ENCODE measurements at regions not wholly inside any gene's neighbourhood (a gene's known extent, or its start where the extent isn't known, plus 50 kb on each side); places are given as distances from the start of the nearest gene placed in this dataset.

- no peak for DNase-seq
Measured at GRCh38 chr10:78873413-78873812, 195.4 kb upstream of the ZMIZ1 start.

DNA sequence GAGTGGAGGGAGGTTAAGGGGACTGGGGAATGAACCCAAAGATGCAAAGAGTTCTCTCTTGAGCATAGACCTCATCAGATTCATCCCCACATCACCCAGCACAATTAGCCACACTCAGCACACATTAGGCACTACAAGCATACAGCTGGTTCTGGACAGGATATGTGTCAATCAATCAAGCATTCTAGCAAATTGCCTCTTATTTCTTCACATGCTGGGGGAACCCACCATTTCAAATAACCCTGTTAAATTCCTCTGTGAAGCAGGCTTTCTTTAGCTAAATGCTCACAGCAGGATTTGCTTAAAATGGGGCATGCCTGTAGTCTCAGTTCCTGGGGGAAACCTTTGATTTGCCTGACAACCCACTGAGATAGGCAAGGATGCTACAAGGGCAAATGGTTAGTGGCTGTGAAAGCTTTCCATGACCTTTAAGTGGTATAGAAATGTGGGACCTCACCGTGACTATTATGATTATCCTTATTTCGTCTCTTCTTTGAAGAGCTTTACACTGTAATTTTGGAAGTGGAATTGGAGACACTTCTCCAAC lies 193.4 kb upstream of the ZMIZ1 start:
- peak; percentile 75 for DNase-seq

DNA sequence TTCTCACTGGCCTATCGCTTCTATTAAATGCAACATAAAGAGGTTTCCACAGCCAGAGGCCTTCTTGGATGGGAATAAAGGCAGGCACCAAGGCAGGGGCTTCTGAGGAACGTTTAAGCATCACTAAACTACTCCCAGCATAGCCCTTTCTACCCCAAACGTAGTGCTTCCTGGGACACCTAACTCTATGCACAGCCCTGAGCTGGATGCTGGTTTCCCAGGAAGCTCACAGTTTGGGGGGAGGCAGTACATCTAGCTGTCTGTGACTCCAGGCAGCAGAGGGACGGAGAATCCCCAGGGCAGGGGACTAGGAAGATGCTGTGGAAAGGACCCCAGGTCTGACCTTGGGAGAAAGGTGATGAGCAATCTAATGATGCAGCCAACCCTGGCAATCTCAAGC lies 192.8 kb upstream of the ZMIZ1 start:
- DNase-seq, result no peak

GRCh38 chr10:78876449-78876848 lies 192.3 kb upstream of the ZMIZ1 start:
- DNase-seq, result no peak

- no peak for DNase-seq
Measured at GRCh38 chr10:78879621-78880020, 189.1 kb upstream of the ZMIZ1 start.

- DNase-seq, result no peak
Measured at GRCh38 chr10:78886129-78886528, 182.6 kb upstream of the ZMIZ1 start.

DNA sequence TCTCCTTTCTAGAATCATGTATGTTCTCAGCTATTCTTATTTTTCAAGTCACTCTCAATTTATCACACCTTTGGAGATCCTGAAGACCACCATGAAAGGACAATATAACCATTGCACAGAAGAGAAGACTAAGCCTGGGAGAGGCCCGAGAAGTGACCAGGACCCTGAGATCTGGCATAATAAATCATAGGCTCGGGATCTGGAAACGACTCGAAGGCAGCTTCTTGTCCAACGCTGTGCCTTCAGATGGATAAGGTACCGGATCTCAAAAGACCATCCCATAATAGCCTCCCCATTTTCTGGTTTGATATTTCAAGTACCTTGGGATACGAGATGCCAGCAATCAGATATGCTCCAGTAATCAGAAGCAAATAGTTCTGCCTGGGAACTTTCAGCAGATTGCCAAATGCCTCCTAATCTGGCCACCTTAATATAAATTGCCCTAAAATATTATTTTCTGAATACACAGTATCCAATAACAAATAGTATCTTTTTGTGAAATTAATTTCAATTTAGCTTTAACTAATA lies 179.2 kb upstream of the ZMIZ1 start:
- no peak for DNase-seq

DNA sequence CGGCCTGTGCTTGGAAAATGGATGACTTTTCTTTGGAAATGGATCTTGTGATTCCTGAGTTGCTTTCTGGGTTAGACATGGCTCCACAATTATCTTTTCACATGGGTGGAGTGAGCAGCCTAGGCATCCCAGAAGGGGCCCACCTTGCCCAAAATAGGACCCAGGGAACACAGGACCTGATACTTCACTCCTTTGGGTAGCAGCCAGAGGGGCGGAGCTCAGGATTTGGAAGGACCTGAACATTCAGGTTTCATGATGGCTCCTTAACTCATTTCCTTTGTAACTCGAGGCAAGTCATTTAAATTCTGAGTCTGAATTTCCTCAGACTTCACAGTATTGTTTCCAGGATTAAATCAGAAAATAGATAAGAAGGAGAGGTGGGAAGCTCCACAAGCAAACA lies 178.3 kb upstream of the ZMIZ1 start:
- DNase-seq, result no peak

- no peak for DNase-seq
Measured at GRCh38 chr10:78891741-78892140, 177.0 kb upstream of the ZMIZ1 start.

GRCh38 chr10:78892338-78893176 lies 176.2 kb upstream of the ZMIZ1 start:
- DNase-seq, result no peak

DNA sequence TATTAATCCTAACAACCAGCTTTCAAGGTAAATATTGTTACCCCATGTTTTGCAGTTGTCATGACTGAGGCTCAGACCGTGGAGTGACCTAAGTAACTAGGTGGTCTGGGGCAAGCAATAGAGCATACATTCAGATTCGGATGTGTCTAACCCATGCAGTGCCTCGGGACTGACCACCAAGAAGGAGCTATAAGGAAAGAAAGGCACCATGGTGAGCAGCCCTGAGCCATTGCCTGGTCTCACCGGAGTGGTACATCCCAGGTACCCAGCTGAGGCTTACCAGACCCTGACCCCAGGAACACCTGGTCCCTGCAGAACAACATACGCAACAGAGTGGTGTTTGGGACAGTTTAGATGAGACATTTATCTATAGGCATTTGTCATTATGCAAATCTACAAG lies 175.5 kb upstream of the ZMIZ1 start:
- DNase-seq, result no peak

GRCh38 chr10:78894089-78894840 lies 174.5 kb upstream of the ZMIZ1 start:
- DNase-seq, result no peak

GRCh38 chr10:78894841-78895195 lies 173.9 kb upstream of the ZMIZ1 start:
- no peak for DNase-seq

GRCh38 chr10:78895469-78895868 lies 173.3 kb upstream of the ZMIZ1 start:
- DNase-seq, result no peak

DNA sequence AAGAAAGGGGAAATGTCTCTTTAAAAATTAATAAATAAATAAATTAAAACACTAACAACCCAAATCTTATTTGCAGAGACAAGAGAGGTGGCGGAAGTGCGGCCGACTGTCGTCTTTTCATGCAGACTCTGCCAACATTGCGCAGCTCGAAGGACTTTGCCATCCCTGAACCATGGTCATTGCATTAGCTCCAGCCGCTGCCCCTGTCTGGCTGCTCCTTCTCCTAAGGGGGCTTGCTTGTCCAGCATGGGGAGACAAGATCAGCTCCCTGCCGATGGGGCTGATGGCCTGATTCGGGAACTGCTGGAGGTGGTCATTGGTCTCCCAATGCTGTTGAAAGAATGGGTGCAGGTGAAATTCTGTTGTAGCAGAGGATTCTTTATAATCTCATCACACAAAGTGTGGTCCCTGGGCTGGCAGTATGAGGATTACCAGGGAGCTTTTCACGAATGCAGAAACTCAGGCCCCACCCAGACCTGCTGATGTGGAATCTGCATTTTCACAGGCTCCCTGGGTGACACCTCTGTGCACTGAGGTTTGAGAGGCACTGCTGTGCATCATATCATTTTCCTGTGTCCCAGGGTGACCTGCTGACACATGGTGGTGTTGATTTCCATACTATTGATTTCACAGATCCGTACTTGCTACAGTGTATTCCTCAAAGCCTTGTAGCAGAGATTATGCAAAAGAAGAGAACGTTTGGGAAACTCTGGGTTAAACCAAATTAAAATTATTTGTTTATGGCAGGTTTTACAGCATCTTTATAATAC lies 172.4 kb upstream of the ZMIZ1 start:
- DNase-seq, result no peak

DNA sequence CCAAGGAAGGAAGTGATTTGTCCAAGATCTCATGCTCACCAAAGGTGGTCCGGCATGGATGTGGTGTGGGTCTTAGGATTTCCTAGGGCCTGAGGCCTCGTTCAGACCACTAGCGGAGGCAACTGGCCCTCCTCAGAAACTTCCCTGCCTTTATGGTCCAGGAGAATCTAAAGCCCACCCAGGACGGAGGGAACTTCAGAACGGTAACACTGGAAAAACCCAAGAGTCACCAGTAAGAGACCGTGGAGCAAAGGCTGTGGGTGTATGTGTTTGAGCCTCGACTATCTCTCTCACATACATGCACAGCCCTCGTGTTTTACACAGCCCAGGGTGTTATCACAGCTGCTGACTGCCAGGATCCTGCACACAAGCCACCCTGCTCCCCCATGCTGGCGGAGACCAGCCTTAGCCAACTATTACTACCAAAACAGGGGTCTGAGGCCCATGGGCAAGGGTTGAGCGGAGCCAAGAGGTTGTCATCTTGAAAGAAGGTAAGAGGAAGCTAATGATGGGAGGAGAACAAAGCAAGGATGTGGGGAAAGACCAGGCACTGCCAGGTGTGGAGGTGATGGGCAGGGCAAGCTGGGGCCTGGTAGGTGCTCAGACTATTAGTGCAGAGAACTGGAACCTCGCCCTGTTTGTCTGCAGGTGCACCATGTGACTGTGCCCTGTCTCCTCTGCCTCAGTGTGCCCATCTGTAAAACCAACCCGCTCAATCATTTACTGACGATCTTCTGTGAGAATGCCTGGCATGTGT lies 170.2 kb upstream of the ZMIZ1 start:
- DNase-seq, result no peak

- no peak for DNase-seq
Measured at GRCh38 chr10:78899098-78899754, 169.5 kb upstream of the ZMIZ1 start.

DNA sequence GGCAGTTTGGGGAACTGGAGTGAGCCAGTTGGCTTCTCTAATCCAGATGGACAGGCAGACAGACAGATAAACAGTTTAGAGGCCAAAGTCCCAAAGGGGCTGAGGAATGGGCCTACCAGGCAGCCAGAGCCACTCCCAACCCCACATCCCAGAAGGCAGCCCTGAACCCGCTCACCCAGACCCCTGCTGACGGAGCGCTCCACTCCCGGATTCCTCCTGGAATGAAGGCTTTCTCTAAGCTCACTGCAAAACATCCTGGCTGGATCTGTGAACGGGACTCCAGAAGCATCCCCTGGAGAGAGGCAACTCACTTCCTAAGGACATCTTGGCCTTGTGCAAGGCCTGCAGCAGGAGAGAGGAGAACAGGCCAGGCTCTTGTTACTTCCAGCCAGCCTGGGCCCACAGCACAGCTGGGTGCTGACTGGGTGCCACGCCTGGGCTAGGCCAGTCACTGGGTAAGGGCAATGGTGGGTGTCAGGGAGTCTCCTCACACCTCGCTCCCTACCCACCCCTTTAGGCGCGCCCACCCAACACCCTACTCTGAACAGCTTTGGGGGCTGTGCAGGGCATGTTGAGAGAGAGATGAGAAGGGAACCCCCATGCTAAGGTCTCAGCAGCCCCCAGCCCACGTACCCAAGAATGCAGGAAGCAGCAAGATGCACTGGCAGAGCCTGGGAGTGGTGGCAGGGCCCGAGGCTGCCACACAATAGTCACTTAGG lies 168.6 kb upstream of the ZMIZ1 start:
- DNase-seq, result no peak

GRCh38 chr10:78900715-78901430 lies 167.9 kb upstream of the ZMIZ1 start:
- DNase-seq, result no peak

DNA sequence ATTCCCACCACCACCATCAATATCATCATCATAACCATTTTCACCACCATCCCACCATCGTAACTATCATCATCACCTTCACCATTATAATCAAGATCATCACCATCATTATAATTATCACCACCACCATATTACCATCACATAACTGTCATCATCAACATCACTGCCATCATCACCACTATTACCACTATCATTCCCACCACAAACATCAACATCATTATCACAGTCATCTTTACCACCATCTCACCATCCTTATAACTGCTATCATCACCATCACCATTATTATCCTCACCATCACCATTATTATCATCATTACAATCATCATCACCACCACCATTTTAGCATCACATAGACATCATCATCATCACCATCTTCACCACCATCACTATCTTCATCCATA lies 167.1 kb upstream of the ZMIZ1 start:
- DNase-seq, result no peak
